HG03064 (cell line): ENCODE measurements at regions not wholly inside any gene's neighbourhood (a gene's known extent, or its start where the extent isn't known, plus 50 kb on each side); places are given as distances from the start of the nearest gene placed in this dataset.

Experiments
- ATAC-seq: cut with Tn5 transposase; IDR thresholded peaks from one replicate; pipeline ENCODE4 v1.9.1; 2021; ENCODE audit warnings: low read depth; ENCODE audit not compliant: unreplicated experiment

DNA sequence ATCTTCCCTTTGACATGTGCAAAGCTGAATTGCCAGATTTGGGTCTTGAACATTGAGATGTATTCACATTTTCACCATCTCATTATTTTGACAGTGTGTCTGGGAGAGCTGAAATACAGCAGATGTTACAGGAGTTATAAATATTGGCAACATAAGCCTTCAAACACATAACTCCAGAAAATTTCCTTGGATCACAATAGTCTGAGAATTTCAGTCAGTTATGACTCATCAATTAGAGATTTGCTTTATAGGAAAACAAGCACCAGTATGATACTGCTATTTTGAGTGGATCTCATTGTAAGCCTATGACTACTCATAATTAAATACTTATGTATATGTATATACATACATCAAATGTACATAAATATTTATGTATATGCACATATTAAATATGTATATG, 1171.8 kb downstream of the AMY1C start:
- ATAC-seq: no peak

DNA sequence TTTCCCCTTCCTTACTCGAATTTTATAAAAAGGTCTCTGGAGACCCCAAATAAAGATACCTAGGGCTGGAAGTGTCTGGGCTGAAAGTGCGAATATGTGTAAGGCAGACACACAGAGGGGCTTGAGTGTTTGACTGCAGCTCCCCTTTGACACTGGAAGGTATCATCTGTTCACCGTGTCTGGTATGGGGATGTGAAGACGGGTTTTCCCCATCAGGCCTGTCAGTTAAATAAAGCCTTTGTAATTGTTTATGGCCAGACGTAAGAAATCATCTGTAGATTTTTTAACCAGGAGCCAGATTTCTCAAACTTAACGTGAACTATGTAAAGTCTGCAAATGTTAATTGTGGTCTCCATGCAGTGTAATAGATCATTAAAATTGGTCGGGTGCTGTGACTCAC, 1173.4 kb downstream of the AMY1C start:
- no peak for ATAC-seq

DNA sequence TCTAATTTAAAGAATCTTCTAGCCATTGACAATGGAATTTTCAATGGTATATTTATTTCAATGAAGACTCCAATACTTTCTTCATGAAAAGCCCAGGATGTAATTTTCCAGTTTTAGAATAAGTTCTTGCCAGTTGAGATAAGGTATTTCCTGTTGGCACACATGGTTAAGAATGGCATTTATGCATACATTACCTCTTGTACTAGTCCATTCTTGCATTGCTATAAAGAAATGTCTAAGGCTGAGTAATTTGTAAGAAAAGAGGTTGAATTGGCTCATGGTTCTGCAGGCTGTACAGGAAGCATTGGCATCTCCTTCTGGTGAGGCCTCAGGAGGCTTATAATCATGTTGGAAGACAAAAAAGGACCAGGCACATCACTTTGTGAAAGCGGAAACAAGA, 1179.6 kb downstream of the AMY1C start:
- no peak for ATAC-seq

DNA sequence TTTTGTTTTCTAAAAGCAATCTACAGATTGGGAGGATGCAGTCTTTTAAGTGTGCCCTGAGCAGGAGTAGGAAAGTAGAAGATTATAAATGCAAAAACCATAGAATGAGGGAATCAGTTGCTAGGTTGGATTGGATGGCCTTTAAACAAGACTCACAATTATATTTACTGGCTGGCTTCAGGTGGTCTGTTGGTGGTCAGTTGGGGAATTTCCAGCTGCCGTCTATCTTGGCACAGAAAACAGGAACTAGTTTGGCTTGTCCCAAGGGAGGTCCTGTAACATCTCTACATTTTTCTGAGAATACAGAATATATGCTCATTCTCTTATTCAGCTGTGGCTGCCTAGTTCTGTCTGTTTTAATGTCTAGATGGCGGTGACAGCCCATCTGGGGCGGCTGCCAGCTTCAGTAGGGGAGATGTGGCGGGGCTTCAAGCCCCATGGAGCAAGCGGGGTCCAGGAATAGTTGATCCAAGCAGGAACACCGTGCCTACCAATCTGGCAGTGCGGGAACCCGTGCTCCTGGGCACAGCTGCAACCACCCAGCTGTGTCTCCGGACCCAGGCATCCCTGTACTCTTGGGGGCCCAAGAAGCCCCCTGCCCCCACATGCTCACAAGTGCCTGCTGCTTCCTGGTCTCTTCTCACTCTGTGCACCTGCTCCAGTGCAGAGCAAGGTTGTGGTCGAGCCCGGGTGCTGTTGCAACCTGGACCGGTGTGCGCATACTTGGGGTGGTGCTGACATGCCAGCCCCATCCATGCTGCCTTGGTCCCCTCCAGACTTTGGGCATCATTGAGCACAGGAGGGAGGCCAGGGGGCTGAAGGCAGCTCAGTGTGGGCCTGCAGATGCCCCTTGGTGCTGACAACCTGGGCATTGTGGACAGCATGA, 1182.6 kb downstream of the AMY1C start:
- no peak for ATAC-seq

- no peak for ATAC-seq
These were observed 1183.4 kb downstream of the AMY1C start for GRCh38 chr1:104932949-104933679.

DNA sequence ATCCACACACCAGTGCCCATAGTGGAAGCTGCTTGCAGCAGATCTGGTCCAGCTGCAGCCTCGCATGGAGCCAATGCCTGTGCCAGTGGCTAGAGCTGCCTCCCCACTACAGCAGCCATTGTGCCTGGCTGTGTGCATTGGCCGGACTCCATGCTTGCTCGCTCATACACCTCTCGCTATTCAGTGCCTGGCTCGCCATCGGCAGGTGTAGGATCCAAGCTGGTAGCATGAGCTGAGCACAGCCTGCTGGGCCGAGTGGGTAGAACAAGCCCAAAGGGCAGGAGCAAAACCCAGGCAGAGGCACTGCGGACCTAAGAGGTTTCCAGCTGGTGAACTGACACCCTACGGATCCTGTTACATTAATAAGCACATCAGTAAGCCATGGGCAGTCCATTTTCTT, 1184.1 kb downstream of the AMY1C start:
- ATAC-seq: no peak

DNA sequence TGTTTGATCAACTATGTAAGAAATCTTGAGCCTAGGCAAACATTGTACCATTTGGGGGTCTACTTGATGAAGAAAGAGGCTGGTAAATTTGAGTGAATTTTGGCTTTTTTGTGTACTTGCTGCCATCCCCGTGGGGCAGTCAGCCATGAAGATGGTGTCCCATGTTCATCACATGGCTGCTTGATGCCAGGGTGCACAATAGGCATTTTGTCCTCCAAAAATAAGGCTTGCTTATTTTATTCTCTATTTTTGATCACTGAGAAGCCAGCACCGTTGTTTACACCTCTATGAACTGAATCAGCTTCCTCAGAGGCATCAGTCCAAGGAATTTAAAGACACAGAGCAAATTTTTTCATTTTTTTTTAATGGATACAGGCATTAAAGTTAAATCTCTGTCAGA, 1195.7 kb downstream of the AMY1C start:
- no peak for ATAC-seq

DNA sequence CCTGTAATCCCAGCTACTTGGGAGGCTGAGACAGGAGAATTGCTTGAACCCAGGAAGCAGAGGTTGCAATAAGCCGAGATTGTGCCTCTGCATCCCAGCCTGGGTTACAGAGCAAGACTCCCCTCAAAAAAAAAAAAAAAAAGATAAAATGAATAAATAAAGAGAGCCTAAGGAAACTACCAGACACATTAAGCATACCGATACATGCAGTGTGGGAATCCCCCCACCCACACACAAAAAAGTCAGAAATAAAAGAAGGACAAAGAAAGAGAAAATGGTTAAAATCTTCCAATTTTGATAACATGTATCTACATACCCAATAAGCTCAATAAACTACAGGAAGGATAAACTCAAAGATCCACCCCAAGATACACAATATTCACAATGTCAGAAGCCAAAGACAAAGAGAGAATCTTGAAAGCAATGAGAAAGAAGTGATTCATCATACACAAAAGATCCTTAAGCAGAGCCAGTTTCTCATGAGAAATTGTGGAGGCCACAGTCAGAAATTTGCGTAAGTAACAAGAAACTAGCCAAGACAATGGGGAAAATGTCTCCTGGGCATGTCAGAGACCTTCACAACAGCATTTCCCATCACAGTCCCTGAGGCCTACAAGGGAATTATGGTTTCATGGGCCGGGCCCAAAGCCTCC, 1197.0 kb downstream of the AMY1C start:
- no peak for ATAC-seq

- no peak for ATAC-seq
These were observed 1203.9 kb downstream of the AMY1C start for GRCh38 chr1:104953555-104953954.

DNA sequence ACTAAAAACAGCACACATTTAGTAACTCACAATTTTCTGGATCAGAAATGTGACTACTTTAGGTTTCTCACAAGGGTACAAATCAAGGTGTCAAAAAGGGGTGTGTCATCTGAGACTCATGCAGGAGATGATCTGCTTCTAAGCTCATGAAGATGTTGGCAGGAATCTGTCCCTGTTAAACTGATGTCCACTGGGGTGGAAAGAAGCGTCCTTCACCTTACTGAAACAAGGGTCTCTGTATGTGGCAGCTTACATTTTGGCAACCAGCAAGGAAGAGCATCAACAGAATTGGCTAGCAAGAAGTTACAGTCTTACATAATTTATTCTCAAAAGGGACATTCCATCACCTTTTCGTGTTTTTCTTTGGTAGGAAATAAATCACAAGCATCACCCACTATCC, 1223.8 kb downstream of the AMY1C start:
- no peak for ATAC-seq

GRCh38 chr1:104979651-104980050, 1230.0 kb downstream of the AMY1C start:
- no peak for ATAC-seq

- ATAC-seq: peak; percentile 93
These were observed 1237.5 kb downstream of the AMY1C start for GRCh38 chr1:104987210-104987609.

- no peak for ATAC-seq
These were observed 1239.3 kb downstream of the AMY1C start for GRCh38 chr1:104989012-104989411.

GRCh38 chr1:104991702-104992101, 1242.0 kb downstream of the AMY1C start:
- ATAC-seq: no peak

DNA sequence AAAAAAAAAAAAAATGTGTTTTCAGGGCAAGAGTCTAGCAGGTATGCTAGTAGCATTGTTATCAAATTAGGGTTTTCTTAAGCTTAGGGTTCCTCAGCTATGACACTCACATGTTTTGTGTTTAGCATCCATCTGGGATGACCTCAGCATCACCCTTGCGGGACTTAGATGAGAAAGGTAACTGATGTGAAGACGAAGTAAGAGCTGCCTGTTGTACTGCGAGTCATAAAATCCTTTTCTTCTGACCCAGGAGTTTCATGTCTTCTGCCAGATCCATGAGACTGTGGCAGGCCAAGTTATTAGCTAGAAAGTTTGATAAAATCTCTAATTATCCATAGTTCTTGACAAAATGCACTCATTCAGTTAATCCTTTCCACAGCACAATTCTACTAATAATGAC, 1251.1 kb downstream of the AMY1C start:
- ATAC-seq: no peak

- ATAC-seq: no peak
These were observed 1254.8 kb downstream of the AMY1C start for GRCh38 chr1:105004515-105004914.

GRCh38 chr1:105005594-105006195, 1256.0 kb downstream of the AMY1C start:
- ATAC-seq: no peak

- ATAC-seq: no peak
These were observed 1267.9 kb downstream of the AMY1C start for GRCh38 chr1:105017587-105017986.

GRCh38 chr1:105023719-105024118, 1274.0 kb downstream of the AMY1C start:
- ATAC-seq: no peak

DNA sequence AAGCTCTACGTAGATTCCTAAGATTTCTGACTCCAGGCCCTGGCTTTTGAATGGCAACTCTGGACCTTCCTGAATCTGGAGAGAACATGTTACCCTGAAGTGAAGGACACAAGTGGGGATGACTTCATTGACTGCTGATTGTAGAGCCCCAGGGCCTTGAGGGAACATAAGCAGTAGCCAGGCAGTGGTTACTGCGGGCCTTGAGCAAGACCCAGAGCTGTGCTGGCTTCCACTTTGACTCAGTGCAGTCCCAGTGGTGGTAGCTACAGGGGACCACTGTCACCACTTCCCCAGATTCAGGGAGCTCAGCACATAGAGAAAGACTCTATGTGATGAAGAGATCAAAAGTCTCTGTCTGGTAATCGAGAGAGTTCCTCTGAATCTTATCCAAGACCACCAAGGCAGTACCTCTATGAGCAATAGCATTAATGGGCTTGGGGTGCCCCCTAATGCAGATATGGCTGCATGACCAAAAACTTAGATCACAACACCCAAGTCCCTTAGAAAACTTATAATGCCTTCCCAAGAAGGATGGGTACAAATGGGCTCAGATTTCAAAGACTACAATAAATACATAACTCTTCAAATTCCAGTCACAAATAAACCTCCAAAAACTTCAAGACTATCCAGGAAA, 1278.3 kb downstream of the AMY1C start:
- ATAC-seq: no peak

- no peak for ATAC-seq
These were observed 1322.7 kb downstream of the AMY1C start for GRCh38 chr1:105072446-105072845.
